OCI-LY3 (cell line): ENCODE measurements at regions not wholly inside any gene's neighbourhood (a gene's known extent, or its start where the extent isn't known, plus 50 kb on each side); places are given as distances from the start of the nearest gene placed in this dataset.

ENCODE experiments used
- EZH2phosphoT487 ChIP-seq: fragments of 200-600 bp; shearing (Covaris generic); IDR thresholded peaks from 2 replicates; pipeline ENCODE4 v1.6.1; 2018; ENCODE audit warnings: antibody characterized with exemption, mixed run types, low read depth
- TF ChIP-seq, protein P1 (sequence below): fragments of 200-600, 300-600 bp; sonication (generic); IDR thresholded peaks from 2 replicates; pipeline ENCODE4 v1.5.1; 2014; ENCODE audit warnings: antibody characterized with exemption, low read length, low read depth

DNA sequence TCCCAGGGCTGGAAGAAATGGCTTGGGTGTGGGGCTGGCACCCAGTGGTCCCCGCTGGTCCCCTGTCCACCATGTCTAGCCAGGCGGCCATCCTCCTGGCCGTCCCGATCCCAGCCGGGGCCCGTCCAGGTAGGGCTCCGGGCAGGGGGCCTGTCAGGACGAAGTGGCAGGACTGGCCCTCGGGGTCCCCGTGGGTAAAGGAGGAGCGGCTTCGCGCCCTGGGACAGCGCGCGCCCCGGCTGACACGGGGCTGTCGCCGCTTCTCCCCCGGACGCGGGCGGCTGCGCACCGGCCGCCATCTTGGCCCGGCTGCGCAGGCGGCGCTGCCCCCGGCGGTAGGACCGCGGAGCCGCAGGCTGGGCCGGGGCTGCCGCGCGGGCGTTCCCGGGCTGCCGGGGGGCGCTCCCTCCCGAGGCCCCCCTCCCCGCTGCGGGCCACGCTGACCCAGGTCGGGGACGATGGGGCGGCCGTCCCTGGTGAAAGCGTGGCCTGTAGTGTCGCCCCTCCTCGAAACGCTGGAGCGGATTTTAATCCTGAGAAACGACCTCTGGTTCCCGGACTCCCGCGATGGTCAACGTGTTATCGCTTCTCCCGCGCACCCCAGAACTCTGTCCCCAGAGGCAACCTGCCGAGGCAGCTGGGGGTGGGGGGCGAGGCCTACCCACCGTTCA, 60.4 kb upstream of the BCOR start:
- TF ChIP-seq, protein P1, sequence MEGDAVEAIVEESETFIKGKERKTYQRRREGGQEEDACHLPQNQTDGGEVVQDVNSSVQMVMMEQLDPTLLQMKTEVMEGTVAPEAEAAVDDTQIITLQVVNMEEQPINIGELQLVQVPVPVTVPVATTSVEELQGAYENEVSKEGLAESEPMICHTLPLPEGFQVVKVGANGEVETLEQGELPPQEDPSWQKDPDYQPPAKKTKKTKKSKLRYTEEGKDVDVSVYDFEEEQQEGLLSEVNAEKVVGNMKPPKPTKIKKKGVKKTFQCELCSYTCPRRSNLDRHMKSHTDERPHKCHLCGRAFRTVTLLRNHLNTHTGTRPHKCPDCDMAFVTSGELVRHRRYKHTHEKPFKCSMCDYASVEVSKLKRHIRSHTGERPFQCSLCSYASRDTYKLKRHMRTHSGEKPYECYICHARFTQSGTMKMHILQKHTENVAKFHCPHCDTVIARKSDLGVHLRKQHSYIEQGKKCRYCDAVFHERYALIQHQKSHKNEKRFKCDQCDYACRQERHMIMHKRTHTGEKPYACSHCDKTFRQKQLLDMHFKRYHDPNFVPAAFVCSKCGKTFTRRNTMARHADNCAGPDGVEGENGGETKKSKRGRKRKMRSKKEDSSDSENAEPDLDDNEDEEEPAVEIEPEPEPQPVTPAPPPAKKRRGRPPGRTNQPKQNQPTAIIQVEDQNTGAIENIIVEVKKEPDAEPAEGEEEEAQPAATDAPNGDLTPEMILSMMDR, result no peak
- TF ChIP-seq EZH2phosphoT487, result no peak
